Ishikawa (cell line): ENCODE measurements at regions not wholly inside any gene's neighbourhood (a gene's known extent, or its start where the extent isn't known, plus 50 kb on each side); places are given as distances from the start of the nearest gene placed in this dataset.

ENCODE experiments used
- CEBPB ChIP-seq: IDR thresholded peaks from 2 replicates; pipeline ENCODE4 v1.6.1; 2012
- CREB1 ChIP-seq: IDR thresholded peaks from 2 replicates; pipeline ENCODE4 v1.6.1; 2012; ENCODE audit warnings: low read depth
- EGR1 ChIP-seq: IDR thresholded peaks from 2 replicates; pipeline ENCODE4 v1.6.1; 2012
- EP300 ChIP-seq: IDR thresholded peaks from 2 replicates; pipeline ENCODE4 v1.6.1; 2012; ENCODE audit warnings: borderline replicate concordance
- FOXM1 ChIP-seq: IDR thresholded peaks from 2 replicates; pipeline ENCODE4 v1.6.1; 2012; ENCODE audit warnings: low read depth, borderline replicate concordance
- NFIC ChIP-seq: IDR thresholded peaks from 2 replicates; pipeline ENCODE4 v1.6.1; 2012
- RAD21 ChIP-seq: IDR thresholded peaks from 2 replicates; pipeline ENCODE4 v1.6.1; 2012; ENCODE audit warnings: low read depth
- TAF1 ChIP-seq: IDR thresholded peaks from 2 replicates; pipeline ENCODE4 v1.6.1; 2012; ENCODE audit warnings: low read depth, mild to moderate bottlenecking
- TCF12 ChIP-seq: IDR thresholded peaks from 2 replicates; pipeline ENCODE4 v1.6.1; 2012; ENCODE audit warnings: low read depth
- TEAD4 ChIP-seq: IDR thresholded peaks from 2 replicates; pipeline ENCODE4 v1.6.1; 2012
- YY1 ChIP-seq: IDR thresholded peaks from 2 replicates; pipeline ENCODE4 v1.6.1; 2012; ENCODE audit warnings: low read depth
- ZBTB7A ChIP-seq: IDR thresholded peaks from 2 replicates; pipeline ENCODE4 v1.6.1; 2012; ENCODE audit warnings: low read depth
- TF ChIP-seq, protein P1 (sequence below): IDR thresholded peaks from 2 replicates; pipeline ENCODE4 v1.6.1; 2012
- TF ChIP-seq, protein P2 (sequence below): IDR thresholded peaks from 2 replicates; pipeline ENCODE4 v1.6.1; 2012
- TF ChIP-seq, protein P3 (sequence below): IDR thresholded peaks from 2 replicates; pipeline ENCODE4 v1.6.1; 2012; ENCODE audit warnings: low read depth, mild to moderate bottlenecking

- no peak for TF ChIP-seq EGR1
- no peak for TF ChIP-seq RAD21
- TF ChIP-seq, protein P1, sequence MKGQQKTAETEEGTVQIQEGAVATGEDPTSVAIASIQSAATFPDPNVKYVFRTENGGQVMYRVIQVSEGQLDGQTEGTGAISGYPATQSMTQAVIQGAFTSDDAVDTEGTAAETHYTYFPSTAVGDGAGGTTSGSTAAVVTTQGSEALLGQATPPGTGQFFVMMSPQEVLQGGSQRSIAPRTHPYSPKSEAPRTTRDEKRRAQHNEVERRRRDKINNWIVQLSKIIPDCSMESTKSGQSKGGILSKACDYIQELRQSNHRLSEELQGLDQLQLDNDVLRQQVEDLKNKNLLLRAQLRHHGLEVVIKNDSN, result no peak
- TF ChIP-seq CEBPB, result no peak
- no peak for TF ChIP-seq CREB1
- no peak for TF ChIP-seq NFIC
- no peak for TF ChIP-seq ZBTB7A
- TF ChIP-seq TAF1, result no peak
- no peak for TF ChIP-seq EP300
- TF ChIP-seq, protein P2, sequence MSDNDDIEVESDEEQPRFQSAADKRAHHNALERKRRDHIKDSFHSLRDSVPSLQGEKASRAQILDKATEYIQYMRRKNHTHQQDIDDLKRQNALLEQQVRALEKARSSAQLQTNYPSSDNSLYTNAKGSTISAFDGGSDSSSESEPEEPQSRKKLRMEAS, result no peak
- TF ChIP-seq TCF12, result no peak
- TF ChIP-seq YY1, result no peak
Measured at GRCh38 chr10:55137063-55137462, 336.0 kb upstream of the PCDH15 start.

DNA sequence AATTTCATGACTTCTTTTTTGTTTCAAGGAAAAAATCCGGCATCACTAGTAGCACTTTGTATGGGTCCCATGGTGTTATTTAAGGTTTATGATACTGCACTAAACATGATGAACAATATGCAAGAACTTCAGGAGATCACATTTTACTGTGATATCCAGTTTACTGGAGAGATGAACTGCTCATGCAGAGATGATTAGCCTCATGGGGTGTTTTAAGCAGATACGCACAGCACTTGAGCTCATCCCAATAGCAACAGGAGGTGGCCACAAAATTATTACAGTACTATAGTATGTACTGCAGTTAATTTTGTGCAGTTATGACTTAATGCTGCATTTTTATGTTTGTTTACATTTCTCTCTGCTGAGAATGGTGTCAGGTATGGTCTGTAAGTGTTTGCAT is 303.7 kb upstream of the PCDH15 start:
- TF ChIP-seq CREB1 (no peak), YY1 (no peak), TAF1 (no peak), ZBTB7A (no peak), EGR1 (no peak), TEAD4 (no peak), RAD21 (no peak), CEBPB (no peak), EP300 (no peak), TCF12 (no peak), FOXM1 (no peak), NFIC (no peak)
- TF ChIP-seq, protein P2, result no peak
- TF ChIP-seq, protein P1, result no peak
- TF ChIP-seq, protein P3, sequence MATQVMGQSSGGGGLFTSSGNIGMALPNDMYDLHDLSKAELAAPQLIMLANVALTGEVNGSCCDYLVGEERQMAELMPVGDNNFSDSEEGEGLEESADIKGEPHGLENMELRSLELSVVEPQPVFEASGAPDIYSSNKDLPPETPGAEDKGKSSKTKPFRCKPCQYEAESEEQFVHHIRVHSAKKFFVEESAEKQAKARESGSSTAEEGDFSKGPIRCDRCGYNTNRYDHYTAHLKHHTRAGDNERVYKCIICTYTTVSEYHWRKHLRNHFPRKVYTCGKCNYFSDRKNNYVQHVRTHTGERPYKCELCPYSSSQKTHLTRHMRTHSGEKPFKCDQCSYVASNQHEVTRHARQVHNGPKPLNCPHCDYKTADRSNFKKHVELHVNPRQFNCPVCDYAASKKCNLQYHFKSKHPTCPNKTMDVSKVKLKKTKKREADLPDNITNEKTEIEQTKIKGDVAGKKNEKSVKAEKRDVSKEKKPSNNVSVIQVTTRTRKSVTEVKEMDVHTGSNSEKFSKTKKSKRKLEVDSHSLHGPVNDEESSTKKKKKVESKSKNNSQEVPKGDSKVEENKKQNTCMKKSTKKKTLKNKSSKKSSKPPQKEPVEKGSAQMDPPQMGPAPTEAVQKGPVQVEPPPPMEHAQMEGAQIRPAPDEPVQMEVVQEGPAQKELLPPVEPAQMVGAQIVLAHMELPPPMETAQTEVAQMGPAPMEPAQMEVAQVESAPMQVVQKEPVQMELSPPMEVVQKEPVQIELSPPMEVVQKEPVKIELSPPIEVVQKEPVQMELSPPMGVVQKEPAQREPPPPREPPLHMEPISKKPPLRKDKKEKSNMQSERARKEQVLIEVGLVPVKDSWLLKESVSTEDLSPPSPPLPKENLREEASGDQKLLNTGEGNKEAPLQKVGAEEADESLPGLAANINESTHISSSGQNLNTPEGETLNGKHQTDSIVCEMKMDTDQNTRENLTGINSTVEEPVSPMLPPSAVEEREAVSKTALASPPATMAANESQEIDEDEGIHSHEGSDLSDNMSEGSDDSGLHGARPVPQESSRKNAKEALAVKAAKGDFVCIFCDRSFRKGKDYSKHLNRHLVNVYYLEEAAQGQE, result no peak

GRCh38 chr10:55098452-55098851 is 297.4 kb upstream of the PCDH15 start:
- TF ChIP-seq CREB1 (no peak), NFIC (no peak), TCF12 (no peak)
- TF ChIP-seq, protein P2, result no peak
- TF ChIP-seq, protein P3, result no peak

DNA sequence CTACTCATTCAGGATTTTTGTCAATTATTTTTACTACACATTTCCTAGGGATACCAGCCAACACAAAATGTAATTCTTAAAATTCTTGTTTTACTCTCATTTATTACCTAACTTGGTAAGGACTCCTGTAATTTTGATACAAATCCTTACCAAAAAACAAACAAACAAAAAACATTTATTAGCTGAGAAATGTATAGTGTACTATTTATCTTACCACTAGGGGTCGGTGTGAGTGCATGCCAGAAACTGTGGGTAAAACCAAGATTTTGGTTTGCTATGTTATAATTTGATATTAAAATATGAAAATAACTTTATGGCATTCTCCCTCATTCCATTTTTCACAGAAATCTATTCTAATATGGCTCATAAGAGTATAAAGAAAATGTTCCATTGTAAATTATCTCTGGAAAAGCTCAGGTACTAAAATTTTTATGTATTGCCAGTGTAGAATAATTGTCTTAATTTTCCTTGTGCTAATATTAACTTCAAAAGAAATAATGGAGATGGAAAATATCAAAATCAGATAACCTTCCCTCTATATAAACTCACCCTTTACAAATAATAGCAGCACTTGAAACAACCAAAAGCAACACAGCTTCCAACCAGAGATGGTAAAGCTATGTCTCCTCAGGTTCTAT is 290.8 kb upstream of the PCDH15 start:
- no peak for TF ChIP-seq TAF1
- TF ChIP-seq RAD21, result peak; percentile 87

DNA sequence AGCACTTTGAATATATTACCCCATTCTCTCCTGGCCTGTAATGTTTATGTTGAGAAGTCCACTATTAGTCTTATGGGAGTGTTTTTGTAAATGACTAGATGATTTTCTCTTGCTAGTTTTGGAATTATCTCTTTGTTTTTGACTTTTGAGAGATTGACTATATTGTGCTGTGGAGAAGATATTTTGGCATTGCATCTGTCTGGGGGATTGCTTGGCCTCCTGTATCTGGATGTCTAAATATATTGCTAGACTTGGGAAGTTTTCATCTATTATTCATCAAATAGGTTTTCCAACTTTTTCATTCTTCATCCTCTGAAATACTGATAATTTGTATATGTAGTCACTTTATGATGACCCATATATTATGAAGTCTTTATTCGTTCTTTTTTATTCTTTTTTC is 277.1 kb upstream of the PCDH15 start:
- no peak for TF ChIP-seq EP300
- no peak for TF ChIP-seq ZBTB7A
- no peak for TF ChIP-seq TAF1
- no peak for TF ChIP-seq CEBPB
- TF ChIP-seq YY1, result no peak
- TF ChIP-seq RAD21, result no peak
- TF ChIP-seq, protein P1, result no peak
- TF ChIP-seq TCF12, result no peak
- no peak for TF ChIP-seq EGR1
- no peak for TF ChIP-seq CREB1
- TF ChIP-seq, protein P3, result no peak
- TF ChIP-seq FOXM1, result no peak
- no peak for TF ChIP-seq NFIC
- TF ChIP-seq, protein P2, result no peak
- no peak for TF ChIP-seq TEAD4
